Uterus (tissue), 2 donors: ENCODE measurements at regions not wholly inside any gene's neighbourhood (a gene's known extent, or its start where the extent isn't known, plus 50 kb on each side); places are given as distances from the start of the nearest gene placed in this dataset.

ENCODE experiments used
- POLR2A ChIP-seq, 2 donors: fragments of 450-650 bp; IDR thresholded peaks; one replicate each; pipeline ENCODE4 v1.6.1; 2016; ENCODE audit warnings: antibody characterized with exemption in 2 of 2, mild to moderate bottlenecking in 1 of 2, moderate library complexity in 1 of 2
- TF ChIP-seq, protein P1 (sequence below), 4 experiments: fragments of 200-600 bp in 2 of 4; fragments of 450-650 bp in 2 of 4; sonication (generic) in 2 of 4; IDR thresholded peaks; one replicate each; pipeline ENCODE4 v1.5.1; 2016 to 2019; ENCODE audit warnings: antibody characterized with exemption in 4 of 4, mild to moderate bottlenecking in 2 of 4, moderate library complexity in 1 of 4

DNA sequence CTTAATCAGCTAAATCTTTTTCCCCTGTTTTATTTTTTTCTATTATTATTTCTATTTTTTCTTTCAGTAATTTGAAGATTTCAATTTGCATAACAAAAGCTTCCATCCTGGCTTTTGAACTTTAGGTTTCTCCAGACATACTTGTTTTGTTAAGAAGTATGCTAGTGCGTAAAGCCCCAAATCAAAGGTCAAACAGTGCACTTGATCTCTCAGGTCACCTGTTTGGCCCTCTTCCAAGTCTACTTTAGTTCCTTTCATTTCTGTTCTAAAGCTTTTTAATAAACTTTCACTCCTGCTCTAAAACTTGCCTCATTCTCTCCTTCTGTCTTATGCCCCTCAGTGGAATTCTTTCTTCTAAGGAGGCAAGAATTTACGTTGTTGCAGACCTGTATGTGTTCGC lies 54.6 kb upstream of the ATXN7L3B start:
- TF ChIP-seq, protein P1, sequence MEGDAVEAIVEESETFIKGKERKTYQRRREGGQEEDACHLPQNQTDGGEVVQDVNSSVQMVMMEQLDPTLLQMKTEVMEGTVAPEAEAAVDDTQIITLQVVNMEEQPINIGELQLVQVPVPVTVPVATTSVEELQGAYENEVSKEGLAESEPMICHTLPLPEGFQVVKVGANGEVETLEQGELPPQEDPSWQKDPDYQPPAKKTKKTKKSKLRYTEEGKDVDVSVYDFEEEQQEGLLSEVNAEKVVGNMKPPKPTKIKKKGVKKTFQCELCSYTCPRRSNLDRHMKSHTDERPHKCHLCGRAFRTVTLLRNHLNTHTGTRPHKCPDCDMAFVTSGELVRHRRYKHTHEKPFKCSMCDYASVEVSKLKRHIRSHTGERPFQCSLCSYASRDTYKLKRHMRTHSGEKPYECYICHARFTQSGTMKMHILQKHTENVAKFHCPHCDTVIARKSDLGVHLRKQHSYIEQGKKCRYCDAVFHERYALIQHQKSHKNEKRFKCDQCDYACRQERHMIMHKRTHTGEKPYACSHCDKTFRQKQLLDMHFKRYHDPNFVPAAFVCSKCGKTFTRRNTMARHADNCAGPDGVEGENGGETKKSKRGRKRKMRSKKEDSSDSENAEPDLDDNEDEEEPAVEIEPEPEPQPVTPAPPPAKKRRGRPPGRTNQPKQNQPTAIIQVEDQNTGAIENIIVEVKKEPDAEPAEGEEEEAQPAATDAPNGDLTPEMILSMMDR (IDR thresholded peaks at IDR 0.05), result no peak
- no peak for TF ChIP-seq POLR2A (IDR thresholded peaks at IDR 0.05)
